H1 (cell line): ENCODE measurements at regions not wholly inside any gene's neighbourhood (a gene's known extent, or its start where the extent isn't known, plus 50 kb on each side); places are given as distances from the start of the nearest gene placed in this dataset.

Experiments used
- TF ChIP-seq, protein P1 (sequence below), 3 experiments: IDR thresholded peaks; 1 replicate in 2 of 3; 2 replicates in 1 of 3; pipeline versions ENCODE4 v1.5.1 to v1.6.1; 2011; ENCODE audit warnings: low read length in 3 of 3, mild to moderate bottlenecking in 3 of 3, inconsistent platforms in 2 of 3, low read depth in 1 of 3, moderate library complexity in 1 of 3; ENCODE audit not compliant: insufficient read depth in 1 of 3; ENCODE audit errors: control extremely low read depth in 1 of 3
- TF ChIP-seq, protein P2 (sequence below): IDR thresholded peaks from 2 replicates; pipeline ENCODE4 v1.6.1; 2012; ENCODE audit warnings: inconsistent platforms

DNA sequence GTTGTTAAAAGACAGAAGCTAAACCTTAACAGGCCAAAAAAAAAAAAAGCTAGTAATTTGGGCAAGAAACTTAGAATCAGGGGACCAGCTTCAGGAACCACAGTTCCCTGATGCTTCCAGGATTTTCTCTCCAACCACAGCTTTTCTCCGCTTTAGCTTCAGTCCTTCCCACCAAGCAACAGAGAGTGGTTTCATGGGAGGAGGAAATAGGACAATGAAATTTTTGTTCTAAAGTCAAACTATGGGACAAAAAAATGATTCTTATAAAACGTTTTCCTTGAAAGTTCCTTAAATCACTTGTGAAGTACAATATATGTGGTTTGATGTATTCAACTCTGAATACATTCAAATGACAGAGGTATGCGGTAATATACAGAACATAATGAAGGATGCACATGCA lies 71.0 kb upstream of the DHX15 start:
- TF ChIP-seq, protein P1, sequence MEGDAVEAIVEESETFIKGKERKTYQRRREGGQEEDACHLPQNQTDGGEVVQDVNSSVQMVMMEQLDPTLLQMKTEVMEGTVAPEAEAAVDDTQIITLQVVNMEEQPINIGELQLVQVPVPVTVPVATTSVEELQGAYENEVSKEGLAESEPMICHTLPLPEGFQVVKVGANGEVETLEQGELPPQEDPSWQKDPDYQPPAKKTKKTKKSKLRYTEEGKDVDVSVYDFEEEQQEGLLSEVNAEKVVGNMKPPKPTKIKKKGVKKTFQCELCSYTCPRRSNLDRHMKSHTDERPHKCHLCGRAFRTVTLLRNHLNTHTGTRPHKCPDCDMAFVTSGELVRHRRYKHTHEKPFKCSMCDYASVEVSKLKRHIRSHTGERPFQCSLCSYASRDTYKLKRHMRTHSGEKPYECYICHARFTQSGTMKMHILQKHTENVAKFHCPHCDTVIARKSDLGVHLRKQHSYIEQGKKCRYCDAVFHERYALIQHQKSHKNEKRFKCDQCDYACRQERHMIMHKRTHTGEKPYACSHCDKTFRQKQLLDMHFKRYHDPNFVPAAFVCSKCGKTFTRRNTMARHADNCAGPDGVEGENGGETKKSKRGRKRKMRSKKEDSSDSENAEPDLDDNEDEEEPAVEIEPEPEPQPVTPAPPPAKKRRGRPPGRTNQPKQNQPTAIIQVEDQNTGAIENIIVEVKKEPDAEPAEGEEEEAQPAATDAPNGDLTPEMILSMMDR (IDR thresholded peaks at IDR 0.05; ENCODE audit: control extremely low read depth in 1 of 3, insufficient read depth in 1 of 3, low read depth in 1 of 3, low read length in 3 of 3) = no peak
- TF ChIP-seq, protein P2, sequence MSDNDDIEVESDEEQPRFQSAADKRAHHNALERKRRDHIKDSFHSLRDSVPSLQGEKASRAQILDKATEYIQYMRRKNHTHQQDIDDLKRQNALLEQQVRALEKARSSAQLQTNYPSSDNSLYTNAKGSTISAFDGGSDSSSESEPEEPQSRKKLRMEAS = no peak
